GM12878 (cell line): ENCODE measurements at regions not wholly inside any gene's neighbourhood (a gene's known extent, or its start where the extent isn't known, plus 50 kb on each side); places are given as distances from the start of the nearest gene placed in this dataset.

ENCODE experiments used
- ATAC-seq: fragments of 200-7000 bp; cut with Tn5 transposase; 3 replicates; pipeline ENCODE4 v1.9.1; 2020; ENCODE audit warnings: mild to moderate bottlenecking, moderate library complexity
- BruUV-seq: library from RNA; stranded (reverse); fragments of 400-500 nt; replicated peaks from 2 replicates; lab custom pipeline; 2021; lab: Mats Ljungman, UMichigan
- CTCF ChIA-PET: fragments of 300-600 bp; sonication (Branson Sonifier 250); formaldehyde crosslinking; extraction: SDS; loops from one replicate; lab custom pipeline; 2021; ENCODE audit warnings: inconsistent platforms; lab: Yijun Ruan, JAX
- POLR2A ChIA-PET: fragments of 350-600 bp; formaldehyde crosslinking; extraction: SDS; loops from one replicate; lab custom pipeline; 2021; ENCODE audit warnings: inconsistent platforms; lab: Charles Lee
- RAD21 ChIA-PET: fragments of 300-600 bp; sonication (Branson Sonifier 250); formaldehyde crosslinking; loops from one replicate; lab custom pipeline; 2023; ENCODE audit warnings: antibody characterized with exemption; ENCODE audit not compliant: unreplicated experiment; lab: Charles Lee
- SMC1A ChIA-PET: fragments of 300-600 bp; sonication (Branson Sonifier 250); formaldehyde crosslinking; loops from one replicate; lab custom pipeline; 2023; ENCODE audit not compliant: unreplicated experiment, uncharacterized antibody; lab: Charles Lee
- DNase-seq: peaks from one replicate; pipeline ENCODE4 v3.0.0-alpha.2; 2011; ENCODE audit warnings: low read depth, low spot score
- FAIRE-seq: peaks from 3 replicates; lab custom pipeline; 2011; peaks lifted over from hg19 to GRCh38; lab: Jason Lieb, UNC
- H2AFZ ChIP-seq: 2 replicates; pipeline ENCODE4 v1.6.0; 2011; ENCODE audit warnings: low read depth, low read length, control low read depth; ENCODE audit not compliant: control insufficient read depth
- H3K27ac ChIP-seq: 2 replicates; pipeline ENCODE4 v1.5.1; 2011; ENCODE audit warnings: control low read depth; ENCODE audit not compliant: control insufficient read depth, insufficient read depth
- H3K27me3 ChIP-seq, 2 experiments: replicated peaks in 1 of 2; 2 replicates each; pipeline versions ENCODE4 v1.6.0 to v1.6.1; 2011; ENCODE audit warnings: low read length in 1 of 2; ENCODE audit not compliant: control insufficient read depth in 2 of 2, insufficient read depth in 2 of 2
- H3K36me3 ChIP-seq, 2 experiments: 2 replicates each; pipeline ENCODE4 v1.5.1; 2011; ENCODE audit warnings: low read length in 1 of 2; ENCODE audit not compliant: control insufficient read depth in 2 of 2, insufficient read depth in 2 of 2
- H3K4me1 ChIP-seq: 2 replicates; pipeline ENCODE4 v1.6.1; 2011; ENCODE audit warnings: mild to moderate bottlenecking, low read length, moderate library complexity, mixed read lengths; ENCODE audit not compliant: control insufficient read depth, insufficient read depth
- H3K4me2 ChIP-seq: 2 replicates; pipeline ENCODE4 v1.6.0; 2011; ENCODE audit warnings: control low read depth; ENCODE audit not compliant: control insufficient read depth, insufficient read depth
- H3K4me3 ChIP-seq: fragments of 200-600 bp; sonication (generic); 2 replicates; pipeline ENCODE4 v1.5.1; 2016
- H3K79me2 ChIP-seq: 2 replicates; pipeline ENCODE4 v1.6.0; 2011; ENCODE audit warnings: low read length; ENCODE audit not compliant: control insufficient read depth, insufficient read depth
- H3K9ac ChIP-seq: 2 replicates; pipeline ENCODE4 v1.8.0; 2011; ENCODE audit warnings: low read length, control low read depth, mixed read lengths; ENCODE audit not compliant: control insufficient read depth, insufficient read depth
- H3K9me3 ChIP-seq: replicated peaks from 3 replicates; pipeline ENCODE4 v1.5.1; 2011; ENCODE audit warnings: mild to moderate bottlenecking, low read length; ENCODE audit not compliant: control insufficient read depth, insufficient read depth
- H4K20me1 ChIP-seq: 2 replicates; pipeline ENCODE4 v1.6.0; 2011; ENCODE audit not compliant: control insufficient read depth, insufficient read depth
- CBX3 ChIP-seq: fragments of 200-600 bp; sonication (generic); IDR thresholded peaks from 2 replicates; pipeline ENCODE4 v1.6.1; 2016; ENCODE audit warnings: low read depth, borderline replicate concordance
- MXI1 ChIP-seq: fragments of 150-350 bp; IDR thresholded peaks from 2 replicates; pipeline ENCODE4 v1.6.1; 2011; ENCODE audit warnings: low read depth, mild to moderate bottlenecking, inconsistent platforms, low read length, improper control_type of control experiment
- POLR2AphosphoS2 ChIP-seq: IDR thresholded peaks from 2 replicates; pipeline ENCODE4 v1.6.1; 2011; ENCODE audit warnings: low read depth, mild to moderate bottlenecking, low read length, improper control_type of control experiment, moderate library complexity
- RCOR1 ChIP-seq: conservative IDR thresholded peaks from 2 replicates; pipeline ENCODE4 v1.6.1; 2012; ENCODE audit warnings: low read depth, low read length, improper control_type of control experiment
- SMARCA5 ChIP-seq: fragments of 450-650 bp; IDR thresholded peaks from 2 replicates; pipeline ENCODE4 v1.6.1; 2017; ENCODE audit warnings: mild to moderate bottlenecking
- SUPT20H ChIP-seq: IDR thresholded peaks from 2 replicates; pipeline ENCODE4 v1.6.1; 2011; ENCODE audit warnings: low read depth, mild to moderate bottlenecking, low read length, moderate library complexity, borderline replicate concordance; ENCODE audit not compliant: control insufficient read depth
- WGBS: methylation state at CpG from one replicate; pipeline ENCODE4 v1.1.6; 2016; ENCODE audit warnings: low lambda C conversion rate; ENCODE audit not compliant: insufficient replicate concordance, insufficient coverage; ENCODE audit errors: missing lambda C conversion rate; 5-methylcytosine and 5-hydroxymethylcytosine counted together
- in situ Hi-C: fragments of 300-500 bp; cut with MboI; formaldehyde crosslinking; loops from 9 replicates; pipeline ENCODE4 v1.14.3; 2018; ENCODE audit warnings: mixed read lengths
- intact Hi-C: fragments of 100-400 bp; cut with micrococcal nuclease; formaldehyde crosslinking; loops from one replicate; pipeline ENCODE4 v1.14.2; 2022; ENCODE audit not compliant: unreplicated experiment
- TF ChIP-seq, protein P1 (sequence below), 3 experiments: IDR thresholded peaks in 2 of 3; conservative IDR thresholded peaks in 1 of 3; 2 replicates each; pipeline ENCODE4 v1.5.1; 2011; ENCODE audit warnings: low read depth in 3 of 3, low read length in 3 of 3, mild to moderate bottlenecking in 3 of 3, control low read depth in 2 of 3, moderate library complexity in 2 of 3, inconsistent platforms in 1 of 3, mixed read lengths in 1 of 3; ENCODE audit not compliant: control insufficient read depth in 2 of 3, insufficient read depth in 1 of 3; ENCODE audit errors: extremely low read depth in 1 of 3

DNA sequence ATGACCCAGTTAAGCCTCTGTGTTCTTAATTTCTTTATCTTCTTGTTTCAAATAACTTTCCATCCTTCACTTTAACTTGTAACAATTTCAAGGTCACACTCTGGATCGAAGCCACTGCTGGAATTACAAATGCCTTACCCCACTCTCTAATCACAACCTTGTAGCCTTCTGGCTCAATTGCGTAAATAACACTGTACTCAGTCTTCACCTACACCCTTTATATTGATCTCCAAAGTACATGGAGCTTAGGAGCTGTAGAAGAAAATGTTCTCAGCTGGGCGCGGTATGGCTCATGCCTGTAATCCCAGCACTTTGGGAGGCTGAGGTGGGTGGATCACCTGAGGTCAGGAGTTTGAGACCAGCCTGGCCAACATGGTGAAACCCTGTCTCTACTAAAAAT is 164.3 kb upstream of the NPSR1 start:
- Histone ChIP-seq H3K4me3 (no peak overlapping the region), H3K79me2 (no peaks in the 10 kb centered on the region), H3K4me2 (no peak overlapping the region), H3K9ac (no peak overlapping the region), H3K36me3 (no peaks in the 10 kb centered on the region), H3K27me3 (no peaks in the 10 kb centered on the region), H2AFZ (no peak overlapping the region), H3K27ac (no peak overlapping the region), H3K9me3 (no peaks in the 10 kb centered on the region), H4K20me1 (no peaks in the 10 kb centered on the region), H3K4me1 (no peaks in the 10 kb centered on the region)
- BruUV-seq = no TSS peak
- WGBS = 48% methylated on average over 4 of the region's 4 CpGs
- DNase-seq (no peak), ATAC-seq (no peak), FAIRE-seq (no peak)
- RAD21 ChIA-PET = no interaction called here
- intact Hi-C loops (no loop called here), in situ Hi-C loops (no loop called here)
- POLR2A ChIA-PET = no interaction called here
- SMC1A ChIA-PET = no interaction called here
- CTCF ChIA-PET = no interaction called here
- TF ChIP-seq RCOR1 (no peak), POLR2AphosphoS2 (no peak), SMARCA5 (no peak), CBX3 (no peak)

DNA sequence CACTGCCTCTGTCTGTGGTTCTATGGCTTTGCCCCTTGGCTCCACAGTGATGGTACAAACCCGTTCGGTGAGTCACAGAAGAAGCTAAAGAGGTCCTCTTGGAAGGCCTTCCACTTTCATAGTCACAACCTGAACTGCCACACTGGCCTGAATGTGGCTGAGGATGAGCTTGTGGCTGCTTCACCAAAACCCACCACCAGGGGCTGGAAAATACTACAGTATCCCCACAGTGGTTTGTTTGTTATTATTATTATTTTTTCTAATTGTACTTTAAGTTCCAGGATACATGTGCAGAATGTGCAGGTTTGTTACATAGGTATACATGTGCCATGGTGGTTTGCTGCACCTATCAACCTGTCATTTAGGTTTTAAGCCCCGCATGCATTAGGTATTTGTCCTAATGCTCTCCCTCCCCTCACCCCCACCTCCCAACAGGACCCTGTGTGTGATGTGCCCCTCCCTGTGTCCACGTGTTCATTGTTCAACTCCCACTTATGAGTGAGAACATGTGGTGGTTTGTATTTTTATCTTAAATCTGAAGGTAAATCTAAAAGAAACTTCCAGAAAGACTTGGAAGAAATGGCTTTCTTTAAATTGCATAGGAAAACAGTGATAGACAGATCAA is 160.8 kb upstream of the NPSR1 start:
- H3K27ac ChIP-seq = no peak overlapping the region
- FAIRE-seq (no peak), ATAC-seq (peak; percentile 57; the same call in 2 of the 3 replicates), DNase-seq (no peak)
- CTCF ChIA-PET = interaction anchor here (1.0 kb wide), 2 partner anchors 59 to 178 kb away, joined by 3 read pairs; no protein-coding TSS in a partner anchor
- no peak overlapping the region for H2AFZ ChIP-seq
- no peaks in the 10 kb centered on the region for H3K36me3 ChIP-seq
- H4K20me1 ChIP-seq = no peaks in the 10 kb centered on the region
- RAD21 ChIA-PET = interaction anchor here (0.6 kb wide), 1 partner anchor 538 kb away, joined by 3 read pairs; no protein-coding TSS in a partner anchor
- H3K9me3 ChIP-seq = no peaks in the 10 kb centered on the region
- 15% methylated on average over 4 of the region's 4 CpGs for WGBS
- H3K27me3 ChIP-seq = no peaks in the 10 kb centered on the region
- TF ChIP-seq SUPT20H (no peak), MXI1 (no peak)
- TF ChIP-seq, protein P1, sequence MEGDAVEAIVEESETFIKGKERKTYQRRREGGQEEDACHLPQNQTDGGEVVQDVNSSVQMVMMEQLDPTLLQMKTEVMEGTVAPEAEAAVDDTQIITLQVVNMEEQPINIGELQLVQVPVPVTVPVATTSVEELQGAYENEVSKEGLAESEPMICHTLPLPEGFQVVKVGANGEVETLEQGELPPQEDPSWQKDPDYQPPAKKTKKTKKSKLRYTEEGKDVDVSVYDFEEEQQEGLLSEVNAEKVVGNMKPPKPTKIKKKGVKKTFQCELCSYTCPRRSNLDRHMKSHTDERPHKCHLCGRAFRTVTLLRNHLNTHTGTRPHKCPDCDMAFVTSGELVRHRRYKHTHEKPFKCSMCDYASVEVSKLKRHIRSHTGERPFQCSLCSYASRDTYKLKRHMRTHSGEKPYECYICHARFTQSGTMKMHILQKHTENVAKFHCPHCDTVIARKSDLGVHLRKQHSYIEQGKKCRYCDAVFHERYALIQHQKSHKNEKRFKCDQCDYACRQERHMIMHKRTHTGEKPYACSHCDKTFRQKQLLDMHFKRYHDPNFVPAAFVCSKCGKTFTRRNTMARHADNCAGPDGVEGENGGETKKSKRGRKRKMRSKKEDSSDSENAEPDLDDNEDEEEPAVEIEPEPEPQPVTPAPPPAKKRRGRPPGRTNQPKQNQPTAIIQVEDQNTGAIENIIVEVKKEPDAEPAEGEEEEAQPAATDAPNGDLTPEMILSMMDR (IDR thresholded peaks at IDR 0.05 in 2 of 3, conservative IDR thresholded peaks at IDR 0.05 in 1 of 3; ENCODE audit: control insufficient read depth in 2 of 3, extremely low read depth in 1 of 3, insufficient read depth in 1 of 3, low read depth in 3 of 3, low read length in 3 of 3) = peak in 1 of 3 experiments; percentile 20; a peak in 1 of 6 replicates
- TF ChIP-seq, all 136 proteins: peak for 1
- intact Hi-C loops (no loop called here), in situ Hi-C loops (no loop called here)
- Histone ChIP-seq H3K79me2 (no peaks in the 10 kb centered on the region), H3K4me3 (no peak overlapping the region), H3K4me2 (no peak overlapping the region), H3K4me1 (no peaks in the 10 kb centered on the region), H3K9ac (no peak overlapping the region)
- POLR2A ChIA-PET = no interaction called here
- no TSS peak for BruUV-seq
- SMC1A ChIA-PET = no interaction called here
